ENCODE measurements at regions not wholly inside any gene's neighbourhood (a gene's known extent, or its start where the extent isn't known, plus 50 kb on each side); places are given as distances from the start of the nearest gene placed in this dataset.

DNA sequence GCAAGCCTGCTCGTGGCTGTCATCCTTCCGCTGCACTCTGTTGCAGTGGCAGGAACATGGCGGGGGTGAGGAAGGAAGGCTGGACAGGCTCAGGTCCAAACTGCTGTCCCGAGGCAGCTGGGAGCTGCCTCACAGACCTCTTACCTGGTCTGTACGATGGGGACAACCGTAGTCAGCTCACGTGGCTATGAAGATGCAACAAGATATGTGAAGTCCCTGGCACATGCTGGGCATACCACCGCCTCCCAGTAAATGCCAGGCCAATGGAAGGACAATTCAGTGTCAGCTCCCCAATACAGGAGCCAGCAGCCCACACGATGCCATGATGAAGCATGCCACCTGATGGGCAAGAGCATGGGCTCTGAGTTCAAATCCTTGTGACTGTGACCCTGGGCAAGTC lies 344.4 kb downstream of the CYRIA start:
- TF ChIP-seq, protein P1, sequence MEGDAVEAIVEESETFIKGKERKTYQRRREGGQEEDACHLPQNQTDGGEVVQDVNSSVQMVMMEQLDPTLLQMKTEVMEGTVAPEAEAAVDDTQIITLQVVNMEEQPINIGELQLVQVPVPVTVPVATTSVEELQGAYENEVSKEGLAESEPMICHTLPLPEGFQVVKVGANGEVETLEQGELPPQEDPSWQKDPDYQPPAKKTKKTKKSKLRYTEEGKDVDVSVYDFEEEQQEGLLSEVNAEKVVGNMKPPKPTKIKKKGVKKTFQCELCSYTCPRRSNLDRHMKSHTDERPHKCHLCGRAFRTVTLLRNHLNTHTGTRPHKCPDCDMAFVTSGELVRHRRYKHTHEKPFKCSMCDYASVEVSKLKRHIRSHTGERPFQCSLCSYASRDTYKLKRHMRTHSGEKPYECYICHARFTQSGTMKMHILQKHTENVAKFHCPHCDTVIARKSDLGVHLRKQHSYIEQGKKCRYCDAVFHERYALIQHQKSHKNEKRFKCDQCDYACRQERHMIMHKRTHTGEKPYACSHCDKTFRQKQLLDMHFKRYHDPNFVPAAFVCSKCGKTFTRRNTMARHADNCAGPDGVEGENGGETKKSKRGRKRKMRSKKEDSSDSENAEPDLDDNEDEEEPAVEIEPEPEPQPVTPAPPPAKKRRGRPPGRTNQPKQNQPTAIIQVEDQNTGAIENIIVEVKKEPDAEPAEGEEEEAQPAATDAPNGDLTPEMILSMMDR (conservative IDR thresholded peaks at IDR 0.05; ENCODE audit: control insufficient read depth, insufficient read depth, low read depth, low read length), result no peak
- no peak overlapping the region for H3K4me3 ChIP-seq (ENCODE audit: control insufficient read depth, low read depth, low read length)
- DNase-seq (ENCODE audit: low read depth), result no peak

DNA sequence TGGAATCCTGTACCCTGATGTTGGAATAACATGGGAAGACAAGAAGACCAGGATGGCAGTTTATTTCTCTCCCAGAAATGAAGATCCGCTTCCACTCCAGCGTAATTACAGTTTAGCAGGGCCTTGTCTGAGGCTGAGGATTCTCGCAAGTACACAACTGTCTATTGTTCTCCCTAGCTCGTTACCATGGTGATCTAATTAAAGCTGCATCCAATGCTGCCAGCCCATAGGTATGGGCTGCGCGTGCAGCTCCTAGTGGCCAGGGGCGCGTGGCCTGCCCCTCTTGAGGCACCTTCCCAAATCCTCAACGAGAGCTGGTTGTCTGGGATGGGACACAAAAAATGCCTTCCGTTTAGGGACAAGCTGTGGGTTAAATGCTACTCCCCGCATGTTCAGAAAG lies 344.9 kb downstream of the CYRIA start:
- DNase-seq (ENCODE audit: low read depth), result no peak
- TF ChIP-seq, protein P1 (conservative IDR thresholded peaks at IDR 0.05; ENCODE audit: control insufficient read depth, insufficient read depth, low read depth, low read length), result no peak
- H3K4me3 ChIP-seq (ENCODE audit: control insufficient read depth, low read depth, low read length), result no peak overlapping the region

DNA sequence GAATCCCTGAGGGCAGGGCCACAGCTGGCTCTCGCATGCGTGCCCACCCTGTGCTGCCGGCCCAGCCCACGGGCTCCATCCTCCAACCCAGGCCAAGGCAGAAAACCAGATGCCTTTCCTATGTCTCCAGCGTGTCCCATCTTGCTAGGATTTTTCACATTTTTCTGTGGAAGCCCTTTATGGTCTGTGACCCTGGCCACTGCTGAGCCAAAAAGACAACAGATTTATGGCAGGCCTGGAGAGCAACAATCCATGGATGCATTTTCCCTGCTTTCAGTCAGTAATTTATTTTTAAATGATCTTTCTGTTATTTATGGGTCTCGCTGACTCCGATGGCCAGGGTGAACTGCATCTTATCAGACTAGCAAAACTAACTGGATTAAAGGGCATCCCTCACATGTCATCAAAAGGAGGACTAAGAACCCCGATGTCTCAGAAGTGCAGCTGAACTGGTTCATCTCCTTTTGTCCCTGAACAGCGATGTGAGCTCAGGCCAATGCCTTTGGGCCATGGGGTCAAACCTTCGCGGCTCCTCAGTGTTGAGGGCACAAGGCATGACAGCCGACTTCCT lies 346.0 kb downstream of the CYRIA start:
- DNase-seq (ENCODE audit: low read depth), result no peak
- H3K4me3 ChIP-seq (ENCODE audit: control insufficient read depth, low read depth, low read length), result no peak overlapping the region
- TF ChIP-seq, protein P1 (conservative IDR thresholded peaks at IDR 0.05; ENCODE audit: control insufficient read depth, insufficient read depth, low read depth, low read length), result no peak

DNA sequence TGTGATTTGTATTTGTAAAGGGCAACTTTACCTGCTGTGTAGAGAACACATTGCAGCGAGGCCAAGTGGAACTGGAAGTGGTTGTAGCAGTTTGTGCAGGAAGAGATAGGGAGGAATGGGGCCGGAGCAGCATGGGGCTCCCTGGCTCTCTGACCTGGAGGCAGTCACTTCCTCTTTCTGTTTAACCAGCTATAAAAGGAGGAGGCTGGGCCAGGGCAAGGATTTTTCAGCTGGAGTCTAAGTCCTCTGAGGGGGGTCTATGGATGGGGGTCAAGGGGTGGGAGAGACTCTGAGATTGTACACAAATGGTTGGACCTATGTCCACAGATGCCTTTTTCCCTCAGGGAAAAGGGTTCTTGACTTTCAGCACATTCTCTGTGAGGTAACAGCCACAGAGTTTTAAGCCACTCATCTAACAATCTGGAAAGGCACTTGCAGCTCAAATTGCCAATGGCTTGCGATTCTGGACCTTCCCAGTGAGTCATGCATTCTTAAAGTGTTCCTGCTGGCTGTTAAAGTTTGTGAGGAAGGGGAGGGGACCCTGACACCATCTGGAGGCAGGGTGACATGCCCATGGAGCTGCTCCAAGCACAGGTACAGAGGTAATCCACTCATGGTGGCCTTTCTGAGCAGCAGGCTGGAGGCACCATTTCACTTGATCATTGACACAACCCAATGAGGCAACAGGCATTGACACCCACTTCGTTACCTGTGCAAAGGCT lies 347.0 kb downstream of the CYRIA start:
- no peak for DNase-seq (ENCODE audit: low read depth)
- H3K4me3 ChIP-seq (ENCODE audit: control insufficient read depth, low read depth, low read length), result no peak overlapping the region
- TF ChIP-seq, protein P1 (conservative IDR thresholded peaks at IDR 0.05; ENCODE audit: control insufficient read depth, insufficient read depth, low read depth, low read length), result no peak

DNA sequence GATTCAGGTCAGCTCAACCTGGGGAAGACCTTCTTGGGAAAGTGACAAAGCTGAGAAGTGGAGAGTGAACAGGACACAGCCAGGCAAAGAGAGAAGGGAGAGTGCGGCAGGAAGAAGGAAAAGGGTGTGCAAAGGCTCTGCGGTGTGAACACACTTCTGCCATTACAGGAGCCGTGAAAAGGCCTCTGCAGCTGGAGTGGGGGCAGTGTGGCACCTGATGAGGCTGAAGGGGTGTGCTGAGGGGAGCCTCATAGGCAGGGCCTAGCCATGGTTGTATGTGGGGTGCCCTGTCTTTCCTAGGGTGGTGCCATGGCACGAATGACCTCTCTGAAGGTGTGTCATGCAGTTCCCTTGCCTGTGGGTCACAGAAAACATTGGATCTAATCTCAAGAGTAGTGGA lies 347.6 kb downstream of the CYRIA start:
- no peak for DNase-seq (ENCODE audit: low read depth)
- no peak overlapping the region for H3K4me3 ChIP-seq (ENCODE audit: control insufficient read depth, low read depth, low read length)
- TF ChIP-seq, protein P1 (conservative IDR thresholded peaks at IDR 0.05; ENCODE audit: control insufficient read depth, insufficient read depth, low read depth, low read length), result no peak

DNA sequence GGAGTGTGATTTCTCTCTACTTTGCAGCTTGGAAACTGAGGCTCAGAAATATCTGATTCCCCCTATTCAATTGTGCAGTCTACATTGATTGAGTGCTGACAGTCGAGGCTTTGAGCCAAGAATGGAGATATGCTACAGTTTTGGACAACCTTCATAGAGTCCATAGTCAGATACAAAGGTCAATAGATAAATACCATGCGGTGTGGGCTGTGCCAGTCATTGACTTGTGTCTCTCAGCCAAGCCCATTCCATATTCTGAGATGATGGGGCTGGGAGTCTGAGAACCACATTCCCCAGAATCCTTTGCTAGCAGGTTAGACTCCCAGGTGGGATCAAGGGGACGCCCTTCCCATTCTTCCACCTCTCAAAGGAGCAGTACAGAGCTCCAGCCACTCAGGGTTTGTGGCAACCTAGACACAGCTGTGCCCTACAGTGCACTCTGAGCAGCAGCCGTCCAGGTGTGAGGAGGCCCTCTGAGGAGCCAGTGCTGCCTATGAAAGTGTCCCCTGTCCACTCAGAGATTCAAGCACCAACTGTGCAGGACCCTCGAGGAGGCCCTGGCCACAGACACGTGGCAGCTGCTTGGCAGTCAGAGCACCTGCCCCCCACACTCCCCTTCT lies 348.3 kb downstream of the CYRIA start:
- no peak overlapping the region for H3K4me3 ChIP-seq (ENCODE audit: control insufficient read depth, low read depth, low read length)
- DNase-seq (ENCODE audit: low read depth), result no peak
- TF ChIP-seq, protein P1 (conservative IDR thresholded peaks at IDR 0.05; ENCODE audit: control insufficient read depth, insufficient read depth, low read depth, low read length), result no peak
